ENCODE measurements at regions not wholly inside any gene's neighbourhood (a gene's known extent, or its start where the extent isn't known, plus 50 kb on each side); places are given as distances from the start of the nearest gene placed in this dataset.

- H2AFZ ChIP-seq (ENCODE audit: low read length, unreplicated experiment) = no peak overlapping the region
- H3K27me3 ChIP-seq (ENCODE audit: insufficient read depth, low read length) = peaks cover 59% of the 10 kb centered on the region
- no peak overlapping the region for H3K27ac ChIP-seq (ENCODE audit: low read depth, low read length)
- no peaks in the 10 kb centered on the region for H3K4me1 ChIP-seq (ENCODE audit: control insufficient read depth, insufficient read depth, low read length, unreplicated experiment)
- H3K4me3 ChIP-seq (ENCODE audit: low read depth, low read length) = no peak overlapping the region
- no peaks in the 10 kb centered on the region for H3K36me3 ChIP-seq (ENCODE audit: insufficient read depth, low read length)
- no peaks in the 10 kb centered on the region for H3K79me2 ChIP-seq (ENCODE audit: control insufficient read depth, insufficient read depth, low read length, unreplicated experiment)
These were observed 50.2 kb upstream of the CXCL14 start for GRCh38 chr5:135628771-135629563.

Data from ACC112 (cell line).